ENCODE measurements at regions not wholly inside any gene's neighbourhood (a gene's known extent, or its start where the extent isn't known, plus 50 kb on each side); places are given as distances from the start of the nearest gene placed in this dataset.

DNA sequence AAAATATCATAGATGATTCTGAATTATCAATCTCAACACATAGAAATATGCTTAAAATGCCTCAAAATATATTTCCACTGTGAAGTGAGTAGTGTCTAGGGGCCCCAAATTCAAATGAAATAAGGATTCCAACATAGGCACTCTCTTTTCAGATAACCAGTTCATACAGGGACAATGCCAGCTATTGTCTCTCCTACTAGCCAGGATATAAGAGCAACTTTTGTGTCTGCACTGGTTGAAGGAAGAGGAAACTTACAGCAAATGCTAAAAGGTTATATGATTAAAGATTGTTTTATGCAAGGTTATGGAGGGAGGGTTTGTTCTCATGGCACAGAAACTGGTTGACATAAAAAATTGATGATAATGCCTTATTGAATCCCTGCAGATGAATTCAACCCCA is 579.4 kb upstream of the ALCAM start:
- H3K27me3 Mint-ChIP-seq, result no peaks in the 10 kb centered on the region
- no peaks in the 10 kb centered on the region for H3K9me3 Mint-ChIP-seq
- H3K4me3 Mint-ChIP-seq, result no peak overlapping the region
- H3K4me1 Mint-ChIP-seq, result no peaks in the 10 kb centered on the region
- H3K27ac Mint-ChIP-seq, result no peak overlapping the region
- ChIA-PET POLR2A (interaction anchor here (0.6 kb wide), 1 partner anchor 17 kb away, joined by 3 read pairs; no protein-coding TSS in a partner anchor), CTCF (no interaction called here)
- DNase-seq, result no peak
- no peaks in the 10 kb centered on the region for H3K36me3 Mint-ChIP-seq (ENCODE audit: low read depth)

DNA sequence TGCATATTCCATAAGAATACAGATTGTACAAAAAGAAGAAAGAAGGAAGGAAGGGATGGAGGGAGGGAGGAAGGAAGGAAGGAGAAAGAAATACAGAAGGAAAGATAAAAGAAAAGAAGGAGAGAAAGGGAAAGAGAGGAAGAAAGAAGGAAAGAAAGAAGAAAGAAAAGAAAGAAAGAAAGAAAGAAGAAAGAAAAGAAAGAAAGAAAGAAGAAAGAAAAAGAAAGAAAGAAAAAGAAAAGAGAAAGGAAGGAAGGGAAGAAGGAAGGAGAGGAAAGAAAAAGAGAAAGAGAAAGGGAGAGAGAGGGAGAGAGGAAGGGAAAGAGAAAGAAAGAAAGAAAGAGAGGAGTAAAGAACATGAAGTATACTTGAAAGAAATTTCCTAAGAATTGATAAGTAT is 577.9 kb upstream of the ALCAM start:
- ChIA-PET CTCF (no interaction called here), POLR2A (no interaction called here)
- Mint-ChIP-seq H3K4me3 (no peak overlapping the region), H3K4me1 (no peaks in the 10 kb centered on the region), H3K9me3 (no peaks in the 10 kb centered on the region), H3K27ac (no peak overlapping the region), H3K27me3 (no peaks in the 10 kb centered on the region), H3K36me3 (ENCODE audit: low read depth) (no peaks in the 10 kb centered on the region)
- DNase-seq, result no peak

DNA sequence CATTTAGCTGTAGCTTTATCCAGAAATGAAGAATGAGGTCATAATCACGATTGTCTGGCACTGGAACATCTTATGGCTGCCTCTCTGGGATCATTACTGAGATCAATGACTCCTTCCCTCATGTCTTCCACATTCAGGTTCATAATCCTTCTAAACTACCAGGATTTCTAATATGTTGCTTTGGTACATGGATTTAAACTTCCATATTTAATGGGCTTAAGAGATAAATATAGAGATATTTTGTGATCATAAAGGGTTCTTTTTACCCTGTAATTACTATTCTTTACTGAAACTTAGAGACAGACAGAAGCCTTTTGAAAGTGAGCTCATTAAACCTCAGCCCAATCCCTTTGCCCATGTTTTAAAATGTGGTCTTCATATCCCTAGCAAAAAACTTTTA is 575.4 kb upstream of the ALCAM start:
- Mint-ChIP-seq H3K4me3 (no peak overlapping the region), H3K27me3 (no peaks in the 10 kb centered on the region), H3K27ac (no peak overlapping the region), H3K4me1 (no peaks in the 10 kb centered on the region), H3K36me3 (ENCODE audit: low read depth) (no peaks in the 10 kb centered on the region), H3K9me3 (no peaks in the 10 kb centered on the region)
- no peak for DNase-seq
- ChIA-PET POLR2A (no interaction called here), CTCF (no interaction called here)

DNA sequence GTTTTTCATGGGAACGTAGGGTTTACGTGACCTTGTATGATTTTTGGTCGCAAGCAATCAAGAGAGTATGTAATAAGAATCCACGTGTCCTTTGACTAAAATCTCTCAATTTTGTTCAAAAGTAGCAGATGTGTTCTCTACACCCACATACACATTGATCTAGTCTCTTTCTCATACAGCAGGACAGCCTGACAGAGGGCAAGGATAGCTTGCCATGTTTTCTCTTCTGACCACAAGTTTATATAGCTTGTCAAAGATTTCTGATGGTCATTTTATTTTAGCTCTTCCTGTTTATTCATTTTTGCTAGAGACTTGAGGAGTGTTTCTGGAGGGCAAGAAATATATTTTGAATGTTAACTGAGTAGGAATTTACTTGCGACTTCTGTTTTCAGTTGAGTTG is 570.2 kb upstream of the ALCAM start:
- no peak overlapping the region for H3K4me3 Mint-ChIP-seq
- no peak for DNase-seq
- ChIA-PET CTCF (no interaction called here), POLR2A (no interaction called here)
- no peaks in the 10 kb centered on the region for H3K9me3 Mint-ChIP-seq
- H3K27me3 Mint-ChIP-seq, result no peaks in the 10 kb centered on the region
- no peak overlapping the region for H3K27ac Mint-ChIP-seq
- H3K36me3 Mint-ChIP-seq (ENCODE audit: low read depth), result no peaks in the 10 kb centered on the region
- no peaks in the 10 kb centered on the region for H3K4me1 Mint-ChIP-seq

DNA sequence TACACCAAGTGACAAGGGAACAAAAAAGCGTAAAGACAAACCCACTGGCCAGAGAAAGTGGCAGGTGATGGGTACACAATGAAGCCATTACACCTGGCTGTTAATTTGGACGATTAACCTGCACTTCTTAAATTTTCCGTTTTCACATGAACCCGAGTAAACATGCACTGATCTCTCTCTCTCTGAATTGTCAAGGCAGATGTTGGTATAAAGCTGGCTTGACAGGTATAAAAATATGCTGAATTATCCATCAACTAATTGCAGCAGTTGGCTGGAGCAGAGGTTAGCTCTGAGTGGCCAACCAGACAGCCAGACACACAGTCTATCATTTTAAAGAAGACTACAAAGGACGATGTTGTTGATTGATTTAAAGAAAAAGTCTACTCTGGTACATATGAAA is 561.7 kb upstream of the ALCAM start:
- no peaks in the 10 kb centered on the region for H3K36me3 Mint-ChIP-seq (ENCODE audit: low read depth)
- no peak overlapping the region for H3K4me3 Mint-ChIP-seq
- POLR2A ChIA-PET, result no interaction called here
- H3K4me1 Mint-ChIP-seq, result no peaks in the 10 kb centered on the region
- H3K9me3 Mint-ChIP-seq, result no peaks in the 10 kb centered on the region
- no peak overlapping the region for H3K27ac Mint-ChIP-seq
- no peaks in the 10 kb centered on the region for H3K27me3 Mint-ChIP-seq
- no peak for DNase-seq
- CTCF ChIA-PET, result no interaction called here

DNA sequence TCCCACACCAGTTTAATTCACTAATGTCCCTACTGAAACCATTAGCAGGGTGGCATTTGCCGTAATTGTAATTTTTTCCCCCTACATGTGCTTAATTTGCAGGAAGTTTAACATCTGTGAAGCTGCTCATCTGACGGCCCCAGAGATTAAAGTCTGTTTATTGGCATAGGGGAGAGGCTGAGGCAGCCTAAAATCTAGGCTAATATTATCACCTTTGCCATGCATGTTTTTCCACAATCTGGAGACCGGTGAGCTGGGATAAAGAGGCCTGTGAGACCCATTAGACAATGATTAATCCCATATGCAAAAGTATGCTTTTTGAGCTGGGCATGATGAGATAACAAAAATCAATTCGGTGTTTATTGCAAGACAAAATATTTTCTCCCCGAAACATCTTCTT is 561.2 kb upstream of the ALCAM start:
- Mint-ChIP-seq H3K27ac (no peak overlapping the region), H3K4me3 (no peak overlapping the region), H3K4me1 (no peaks in the 10 kb centered on the region), H3K9me3 (no peaks in the 10 kb centered on the region), H3K27me3 (no peaks in the 10 kb centered on the region), H3K36me3 (ENCODE audit: low read depth) (no peaks in the 10 kb centered on the region)
- DNase-seq, result no peak
- POLR2A ChIA-PET, result no interaction called here
- CTCF ChIA-PET, result no interaction called here

DNA sequence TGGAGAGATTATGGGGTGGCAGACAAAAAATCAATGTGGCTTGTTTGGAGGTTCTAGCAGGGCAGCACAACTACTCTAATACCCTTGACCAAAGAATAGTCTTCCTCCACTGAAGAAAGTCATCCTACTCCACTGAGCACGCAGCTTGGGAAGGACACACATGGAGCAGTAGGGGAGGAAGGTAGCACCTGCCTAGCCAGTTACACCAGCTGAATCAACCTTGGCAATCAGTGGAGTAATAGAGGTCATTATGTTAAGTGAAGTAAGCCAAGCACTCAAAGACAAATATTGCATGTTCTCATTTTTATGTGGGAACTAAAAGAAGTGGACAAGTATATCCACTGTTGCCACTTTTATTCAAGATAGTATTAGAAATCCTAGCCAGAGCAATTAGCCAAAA is 555.8 kb upstream of the ALCAM start:
- CTCF ChIA-PET, result no interaction called here
- Mint-ChIP-seq H3K27me3 (no peaks in the 10 kb centered on the region), H3K4me1 (no peaks in the 10 kb centered on the region)

GRCh38 chr3:104816008-104816407 is 550.7 kb upstream of the ALCAM start:
- no peak for DNase-seq
- Mint-ChIP-seq H3K4me1 (no peaks in the 10 kb centered on the region), H3K9me3 (peaks cover 6% of the 10 kb centered on the region), H3K4me3 (no peak overlapping the region), H3K36me3 (ENCODE audit: low read depth) (no peaks in the 10 kb centered on the region), H3K27me3 (no peaks in the 10 kb centered on the region), H3K27ac (no peak overlapping the region)
- POLR2A ChIA-PET, result no interaction called here
- CTCF ChIA-PET, result no interaction called here

More for the DNA sequence above, 555.8 kb upstream of the ALCAM start:
- no peak for DNase-seq
- Mint-ChIP-seq H3K27ac (no peak overlapping the region), H3K4me3 (no peak overlapping the region), H3K9me3 (no peaks in the 10 kb centered on the region), H3K36me3 (ENCODE audit: low read depth) (no peaks in the 10 kb centered on the region)
- POLR2A ChIA-PET, result no interaction called here

GRCh38 chr3:104816716-104817115 is 550.0 kb upstream of the ALCAM start:
- Mint-ChIP-seq H3K9me3 (peaks cover 9% of the 10 kb centered on the region), H3K4me1 (no peaks in the 10 kb centered on the region), H3K36me3 (ENCODE audit: low read depth) (no peaks in the 10 kb centered on the region), H3K4me3 (no peak overlapping the region), H3K27ac (no peak overlapping the region), H3K27me3 (no peaks in the 10 kb centered on the region)
- POLR2A ChIA-PET, result no interaction called here
- CTCF ChIA-PET, result no interaction called here
- no peak for DNase-seq

DNA sequence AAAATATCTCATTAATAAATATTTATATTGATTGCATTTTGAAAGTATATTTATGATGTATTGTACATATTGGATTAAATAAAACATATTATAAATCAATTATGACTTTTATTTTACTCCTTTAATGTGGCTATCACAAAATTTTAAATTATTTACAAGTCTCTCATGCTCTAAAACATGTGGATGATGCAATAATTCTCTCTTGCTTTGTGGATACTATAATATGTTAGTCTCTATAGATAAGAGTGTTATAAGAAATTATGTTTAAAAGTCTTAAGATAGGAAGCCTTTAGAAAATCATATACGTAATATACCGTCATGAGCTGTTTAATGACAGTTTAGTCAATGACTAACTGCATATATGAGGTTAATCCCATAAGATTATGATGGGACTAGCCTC is 547.4 kb upstream of the ALCAM start:
- H3K9me3 Mint-ChIP-seq, result peaks cover 12% of the 10 kb centered on the region
- CTCF ChIA-PET, result no interaction called here

GRCh38 chr3:104820959-104821358 is 545.8 kb upstream of the ALCAM start:
- Mint-ChIP-seq H3K27me3 (no peaks in the 10 kb centered on the region), H3K36me3 (ENCODE audit: low read depth) (no peaks in the 10 kb centered on the region), H3K27ac (no peak overlapping the region), H3K4me3 (no peak overlapping the region), H3K9me3 (peaks cover 12% of the 10 kb centered on the region), H3K4me1 (no peaks in the 10 kb centered on the region)
- ChIA-PET POLR2A (no interaction called here), CTCF (no interaction called here)
- no peak for DNase-seq

More for the DNA sequence above, 547.4 kb upstream of the ALCAM start:
- POLR2A ChIA-PET, result no interaction called here
- H3K4me1 Mint-ChIP-seq, result no peaks in the 10 kb centered on the region
- no peak for DNase-seq
- no peak overlapping the region for H3K4me3 Mint-ChIP-seq
- H3K27me3 Mint-ChIP-seq, result no peaks in the 10 kb centered on the region
- no peaks in the 10 kb centered on the region for H3K36me3 Mint-ChIP-seq (ENCODE audit: low read depth)
- no peak overlapping the region for H3K27ac Mint-ChIP-seq

DNA sequence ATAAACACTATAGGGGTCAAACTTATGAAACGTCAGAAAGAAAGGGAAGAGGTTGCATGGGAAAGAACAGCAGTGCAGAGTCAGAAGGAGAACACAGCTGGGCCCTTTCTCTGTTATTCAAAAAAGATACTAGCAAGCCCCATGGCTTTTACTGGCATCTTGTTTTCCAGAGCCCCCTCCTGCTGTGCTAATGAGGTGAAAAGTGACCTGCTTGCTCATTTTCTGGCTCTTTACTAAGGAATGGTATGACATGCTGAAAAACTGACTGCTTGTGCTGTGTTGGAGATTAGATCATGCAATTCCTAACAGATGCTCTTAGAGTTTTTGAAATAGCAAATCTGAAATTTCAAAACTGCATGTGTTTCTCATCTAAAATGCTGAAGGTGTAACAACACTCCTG is 541.6 kb upstream of the ALCAM start:
- CTCF ChIA-PET, result no interaction called here
- H3K9me3 Mint-ChIP-seq, result peaks cover 12% of the 10 kb centered on the region

DNA sequence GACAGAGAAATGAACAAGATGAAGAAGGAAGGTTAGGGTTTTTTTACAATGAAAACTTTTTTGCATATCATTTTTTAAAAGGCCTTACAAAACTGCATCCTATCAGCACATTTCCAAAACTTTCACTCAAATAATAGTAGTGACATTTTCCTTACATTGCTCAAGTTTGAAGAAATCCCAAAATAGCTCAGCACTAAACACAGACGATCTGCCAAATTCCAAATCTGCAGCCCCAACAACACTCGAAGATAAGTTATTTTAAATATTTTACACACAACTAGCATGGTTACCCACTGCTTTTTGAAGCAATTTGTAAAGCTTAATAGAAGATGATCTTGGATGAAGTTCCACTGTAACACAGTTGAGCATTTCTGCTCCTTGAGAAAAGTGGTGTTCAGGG is 535.6 kb upstream of the ALCAM start:
- CTCF ChIA-PET, result no interaction called here
- Mint-ChIP-seq H3K27me3 (no peaks in the 10 kb centered on the region), H3K4me3 (no peak overlapping the region), H3K36me3 (ENCODE audit: low read depth) (no peaks in the 10 kb centered on the region), H3K27ac (no peak overlapping the region), H3K4me1 (no peaks in the 10 kb centered on the region), H3K9me3 (no peaks in the 10 kb centered on the region)
- POLR2A ChIA-PET, result no interaction called here
- no peak for DNase-seq

More for the DNA sequence above, 541.6 kb upstream of the ALCAM start:
- Mint-ChIP-seq H3K27ac (no peak overlapping the region), H3K4me1 (no peaks in the 10 kb centered on the region), H3K36me3 (ENCODE audit: low read depth) (no peaks in the 10 kb centered on the region), H3K4me3 (no peak overlapping the region), H3K27me3 (no peaks in the 10 kb centered on the region)
- DNase-seq, result no peak
- POLR2A ChIA-PET, result no interaction called here

- no peaks in the 10 kb centered on the region for H3K36me3 Mint-ChIP-seq (ENCODE audit: low read depth)
- no peak overlapping the region for H3K27ac Mint-ChIP-seq
- DNase-seq, result no peak
- no peaks in the 10 kb centered on the region for H3K4me1 Mint-ChIP-seq
- ChIA-PET POLR2A (no interaction called here), CTCF (no interaction called here)
- H3K4me3 Mint-ChIP-seq, result no peak overlapping the region
- H3K9me3 Mint-ChIP-seq, result no peaks in the 10 kb centered on the region
- H3K27me3 Mint-ChIP-seq, result no peaks in the 10 kb centered on the region
Observed at GRCh38 chr3:104832530-104832929, 534.2 kb upstream of the ALCAM start.

GRCh38 chr3:104835376-104835775 is 531.3 kb upstream of the ALCAM start:
- ChIA-PET POLR2A (no interaction called here), CTCF (no interaction called here)
- DNase-seq, result no peak
- Mint-ChIP-seq H3K4me1 (no peaks in the 10 kb centered on the region), H3K27ac (no peak overlapping the region), H3K36me3 (ENCODE audit: low read depth) (no peaks in the 10 kb centered on the region), H3K4me3 (no peak overlapping the region), H3K9me3 (no peaks in the 10 kb centered on the region), H3K27me3 (no peaks in the 10 kb centered on the region)

Measured in activated CD4-positive, alpha-beta T cell treated with anti-CD3 and anti-CD28 coated beads, Interleukin-2, amount 10 ng/mL, durations not matched to agents 7 days and 5 days (primary cell).